Panc1 (cell line): ENCODE measurements at regions not wholly inside any gene's neighbourhood (a gene's known extent, or its start where the extent isn't known, plus 50 kb on each side); places are given as distances from the start of the nearest gene placed in this dataset.

Experiments used
- POLR2AphosphoS5 ChIP-seq: IDR thresholded peaks from 2 replicates; pipeline ENCODE4 v1.6.1; 2012; ENCODE audit warnings: mild to moderate bottlenecking, low read depth, low read length, moderate library complexity
- SIN3A ChIP-seq: IDR thresholded peaks from 2 replicates; pipeline ENCODE4 v1.6.1; 2012; ENCODE audit warnings: low read depth, mild to moderate bottlenecking, low read length, moderate library complexity, borderline replicate concordance; ENCODE audit not compliant: insufficient read depth
- TCF7L2 ChIP-seq: IDR thresholded peaks from 2 replicates; pipeline ENCODE4 v1.6.1; 2011; ENCODE audit warnings: mild to moderate bottlenecking, low read depth, low read length, inconsistent platforms
- TF ChIP-seq, protein P1 (sequence below): fragments of 450-650 bp; IDR thresholded peaks from 2 replicates; pipeline ENCODE4 v1.5.1; 2017; ENCODE audit warnings: mild to moderate bottlenecking
- TF ChIP-seq, protein P2 (sequence below), 2 experiments: IDR thresholded peaks; 2 replicates each; pipeline ENCODE4 v1.6.1; 2011 to 2012; ENCODE audit warnings: low read depth in 2 of 2, control low read depth in 1 of 2, low read length in 1 of 2, mild to moderate bottlenecking in 1 of 2, moderate library complexity in 1 of 2; ENCODE audit not compliant: insufficient read depth in 1 of 2

DNA sequence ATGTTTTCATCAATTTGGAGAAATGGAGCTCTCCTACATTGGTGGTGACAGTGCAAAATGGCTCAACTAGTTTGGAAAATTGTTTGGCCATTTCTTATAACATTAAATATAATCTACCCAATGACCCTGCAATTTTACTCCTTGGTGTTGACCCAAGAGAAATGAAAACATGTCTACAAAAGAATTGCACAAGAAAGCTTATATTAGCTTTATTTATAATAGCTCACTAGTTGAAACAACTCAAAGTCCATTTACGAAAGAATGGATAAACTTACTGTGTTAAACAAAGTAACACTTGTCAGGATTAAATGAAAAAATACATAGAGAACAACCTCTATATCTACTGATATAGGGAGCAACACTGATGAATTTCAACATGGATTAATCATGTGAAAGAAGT, 539.9 kb downstream of the DNAJB9 start:
- TF ChIP-seq, protein P1, sequence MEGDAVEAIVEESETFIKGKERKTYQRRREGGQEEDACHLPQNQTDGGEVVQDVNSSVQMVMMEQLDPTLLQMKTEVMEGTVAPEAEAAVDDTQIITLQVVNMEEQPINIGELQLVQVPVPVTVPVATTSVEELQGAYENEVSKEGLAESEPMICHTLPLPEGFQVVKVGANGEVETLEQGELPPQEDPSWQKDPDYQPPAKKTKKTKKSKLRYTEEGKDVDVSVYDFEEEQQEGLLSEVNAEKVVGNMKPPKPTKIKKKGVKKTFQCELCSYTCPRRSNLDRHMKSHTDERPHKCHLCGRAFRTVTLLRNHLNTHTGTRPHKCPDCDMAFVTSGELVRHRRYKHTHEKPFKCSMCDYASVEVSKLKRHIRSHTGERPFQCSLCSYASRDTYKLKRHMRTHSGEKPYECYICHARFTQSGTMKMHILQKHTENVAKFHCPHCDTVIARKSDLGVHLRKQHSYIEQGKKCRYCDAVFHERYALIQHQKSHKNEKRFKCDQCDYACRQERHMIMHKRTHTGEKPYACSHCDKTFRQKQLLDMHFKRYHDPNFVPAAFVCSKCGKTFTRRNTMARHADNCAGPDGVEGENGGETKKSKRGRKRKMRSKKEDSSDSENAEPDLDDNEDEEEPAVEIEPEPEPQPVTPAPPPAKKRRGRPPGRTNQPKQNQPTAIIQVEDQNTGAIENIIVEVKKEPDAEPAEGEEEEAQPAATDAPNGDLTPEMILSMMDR, result no peak
- TF ChIP-seq POLR2AphosphoS5 (no peak), TCF7L2 (no peak), SIN3A (no peak)
- TF ChIP-seq, protein P2, sequence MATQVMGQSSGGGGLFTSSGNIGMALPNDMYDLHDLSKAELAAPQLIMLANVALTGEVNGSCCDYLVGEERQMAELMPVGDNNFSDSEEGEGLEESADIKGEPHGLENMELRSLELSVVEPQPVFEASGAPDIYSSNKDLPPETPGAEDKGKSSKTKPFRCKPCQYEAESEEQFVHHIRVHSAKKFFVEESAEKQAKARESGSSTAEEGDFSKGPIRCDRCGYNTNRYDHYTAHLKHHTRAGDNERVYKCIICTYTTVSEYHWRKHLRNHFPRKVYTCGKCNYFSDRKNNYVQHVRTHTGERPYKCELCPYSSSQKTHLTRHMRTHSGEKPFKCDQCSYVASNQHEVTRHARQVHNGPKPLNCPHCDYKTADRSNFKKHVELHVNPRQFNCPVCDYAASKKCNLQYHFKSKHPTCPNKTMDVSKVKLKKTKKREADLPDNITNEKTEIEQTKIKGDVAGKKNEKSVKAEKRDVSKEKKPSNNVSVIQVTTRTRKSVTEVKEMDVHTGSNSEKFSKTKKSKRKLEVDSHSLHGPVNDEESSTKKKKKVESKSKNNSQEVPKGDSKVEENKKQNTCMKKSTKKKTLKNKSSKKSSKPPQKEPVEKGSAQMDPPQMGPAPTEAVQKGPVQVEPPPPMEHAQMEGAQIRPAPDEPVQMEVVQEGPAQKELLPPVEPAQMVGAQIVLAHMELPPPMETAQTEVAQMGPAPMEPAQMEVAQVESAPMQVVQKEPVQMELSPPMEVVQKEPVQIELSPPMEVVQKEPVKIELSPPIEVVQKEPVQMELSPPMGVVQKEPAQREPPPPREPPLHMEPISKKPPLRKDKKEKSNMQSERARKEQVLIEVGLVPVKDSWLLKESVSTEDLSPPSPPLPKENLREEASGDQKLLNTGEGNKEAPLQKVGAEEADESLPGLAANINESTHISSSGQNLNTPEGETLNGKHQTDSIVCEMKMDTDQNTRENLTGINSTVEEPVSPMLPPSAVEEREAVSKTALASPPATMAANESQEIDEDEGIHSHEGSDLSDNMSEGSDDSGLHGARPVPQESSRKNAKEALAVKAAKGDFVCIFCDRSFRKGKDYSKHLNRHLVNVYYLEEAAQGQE (IDR thresholded peaks at IDR 0.05; ENCODE audit: insufficient read depth in 1 of 2, low read depth in 2 of 2, low read length in 1 of 2), result no peak
